ENCODE measurements at regions not wholly inside any gene's neighbourhood (a gene's known extent, or its start where the extent isn't known, plus 50 kb on each side); places are given as distances from the start of the nearest gene placed in this dataset.

DNA sequence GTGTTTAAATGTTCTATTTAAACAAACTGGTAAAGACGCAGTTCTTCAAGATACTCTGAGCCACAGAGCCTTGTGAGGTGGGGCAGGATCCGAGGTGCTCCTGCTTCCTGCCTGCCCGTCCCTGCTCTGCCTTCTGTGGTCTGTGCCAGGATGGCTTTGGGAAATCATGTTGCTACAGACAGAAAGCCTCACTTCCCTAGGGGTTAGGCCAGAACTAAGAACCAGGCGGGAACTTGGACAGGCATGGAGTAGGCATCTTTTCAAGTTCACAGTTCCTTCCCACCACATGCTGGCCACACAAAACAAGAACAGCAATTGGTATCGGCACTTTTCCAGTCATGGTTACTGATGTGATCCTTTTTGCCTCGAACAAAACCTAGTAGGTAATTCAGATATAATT, 67.7 kb upstream of the SPOCK1 start (continued):
- TF ChIP-seq, protein P1, sequence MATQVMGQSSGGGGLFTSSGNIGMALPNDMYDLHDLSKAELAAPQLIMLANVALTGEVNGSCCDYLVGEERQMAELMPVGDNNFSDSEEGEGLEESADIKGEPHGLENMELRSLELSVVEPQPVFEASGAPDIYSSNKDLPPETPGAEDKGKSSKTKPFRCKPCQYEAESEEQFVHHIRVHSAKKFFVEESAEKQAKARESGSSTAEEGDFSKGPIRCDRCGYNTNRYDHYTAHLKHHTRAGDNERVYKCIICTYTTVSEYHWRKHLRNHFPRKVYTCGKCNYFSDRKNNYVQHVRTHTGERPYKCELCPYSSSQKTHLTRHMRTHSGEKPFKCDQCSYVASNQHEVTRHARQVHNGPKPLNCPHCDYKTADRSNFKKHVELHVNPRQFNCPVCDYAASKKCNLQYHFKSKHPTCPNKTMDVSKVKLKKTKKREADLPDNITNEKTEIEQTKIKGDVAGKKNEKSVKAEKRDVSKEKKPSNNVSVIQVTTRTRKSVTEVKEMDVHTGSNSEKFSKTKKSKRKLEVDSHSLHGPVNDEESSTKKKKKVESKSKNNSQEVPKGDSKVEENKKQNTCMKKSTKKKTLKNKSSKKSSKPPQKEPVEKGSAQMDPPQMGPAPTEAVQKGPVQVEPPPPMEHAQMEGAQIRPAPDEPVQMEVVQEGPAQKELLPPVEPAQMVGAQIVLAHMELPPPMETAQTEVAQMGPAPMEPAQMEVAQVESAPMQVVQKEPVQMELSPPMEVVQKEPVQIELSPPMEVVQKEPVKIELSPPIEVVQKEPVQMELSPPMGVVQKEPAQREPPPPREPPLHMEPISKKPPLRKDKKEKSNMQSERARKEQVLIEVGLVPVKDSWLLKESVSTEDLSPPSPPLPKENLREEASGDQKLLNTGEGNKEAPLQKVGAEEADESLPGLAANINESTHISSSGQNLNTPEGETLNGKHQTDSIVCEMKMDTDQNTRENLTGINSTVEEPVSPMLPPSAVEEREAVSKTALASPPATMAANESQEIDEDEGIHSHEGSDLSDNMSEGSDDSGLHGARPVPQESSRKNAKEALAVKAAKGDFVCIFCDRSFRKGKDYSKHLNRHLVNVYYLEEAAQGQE (IDR thresholded peaks at IDR 0.05; ENCODE audit: unreplicated experiment): no peak
- TF ChIP-seq ZNF331 (CRISPR knock-in tag; IDR thresholded peaks at IDR 0.05; ENCODE audit: low read depth) (no peak), JUNB (IDR thresholded peaks at IDR 0.05; ENCODE audit: unreplicated experiment) (no peak), EZH2 (IDR thresholded peaks at IDR 0.05; ENCODE audit: low read depth, unreplicated experiment) (no peak), NANOG (IDR thresholded peaks at IDR 0.05; ENCODE audit: borderline replicate concordance) (no peak), CREB1 (CRISPR knock-in tag; IDR thresholded peaks at IDR 0.05; ENCODE audit: low read depth) (no peak)

DNA sequence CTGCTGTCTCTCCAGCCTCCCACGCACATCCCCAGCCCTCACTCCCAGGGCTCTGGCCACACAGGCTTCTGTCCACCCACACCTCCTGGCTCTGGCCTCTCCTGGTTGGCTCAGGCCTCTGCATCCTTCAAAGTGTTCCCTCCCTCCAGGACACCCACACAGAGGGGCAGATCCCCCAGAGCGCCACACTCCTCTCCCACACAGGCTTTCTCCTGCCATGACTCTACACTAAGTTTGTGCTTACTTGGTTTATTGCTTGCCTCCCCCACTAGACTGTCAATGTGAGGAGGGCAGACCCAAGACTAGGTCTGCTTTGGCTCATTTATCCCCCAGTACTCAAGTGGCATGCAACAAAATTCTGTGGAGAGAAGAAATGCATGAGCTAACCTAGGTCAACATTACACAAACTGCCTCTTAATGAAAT, 67.0 kb upstream of the SPOCK1 start:
- H3K27ac Mint-ChIP-seq: peak overlapping the region; percentile 61; the same call in 1 of the 2 replicates
- Histone ChIP-seq H3K27me3 (ENCODE audit: insufficient read depth) (no peaks in the 10 kb centered on the region), H4K20me1 (replicated peaks; ENCODE audit: insufficient read depth) (no peaks in the 10 kb centered on the region; the same call in 1 of the 2 replicates), H3K79me2 (replicated peaks; ENCODE audit: insufficient read depth) (no peaks in the 10 kb centered on the region), H3K4me1 (ENCODE audit: insufficient read depth) (peaks cover 7% of the 10 kb centered on the region; the same call in 1 of the 2 replicates), H3K36me3 (ENCODE audit: insufficient read depth) (no peaks in the 10 kb centered on the region), H3K4me3 (no peak overlapping the region), H3F3A (replicated peaks; ENCODE audit: low read depth) (no peaks in the 10 kb centered on the region), H3K4me2 (no peak overlapping the region), H2AFZ (no peak overlapping the region), H3K27ac (ENCODE audit: low read depth) (no peak overlapping the region), H3K9me2 (ENCODE audit: insufficient read depth) (no peaks in the 10 kb centered on the region)
- DNase-seq (ENCODE audit: low spot score): no peak
- H3K4me3 Mint-ChIP-seq: no peak overlapping the region
- H3K36me3 Mint-ChIP-seq (ENCODE audit: low read depth): no peaks in the 10 kb centered on the region
- peak; percentile 46; the same call in 2 of the 3 replicates for ATAC-seq
- peaks cover 8% of the 10 kb centered on the region; the same call in 2 of the 3 replicates for H3K4me1 Mint-ChIP-seq
- H3K27me3 Mint-ChIP-seq (ENCODE audit: insufficient read depth, low read depth, poor library complexity): peaks cover 11% of the 10 kb centered on the region
- TF ChIP-seq JUNB (IDR thresholded peaks at IDR 0.05; ENCODE audit: unreplicated experiment): no peak
- no peak for TF ChIP-seq NANOG (IDR thresholded peaks at IDR 0.05; ENCODE audit: borderline replicate concordance)
- TF ChIP-seq EZH2phosphoT487 (IDR thresholded peaks at IDR 0.05; ENCODE audit: unreplicated experiment): no peak
- no peak for TF ChIP-seq STAT1 (IDR thresholded peaks at IDR 0.05; ENCODE audit: unreplicated experiment)
- no peak for TF ChIP-seq ZNF462 (CRISPR knock-in tag; IDR thresholded peaks at IDR 0.05)
- TF ChIP-seq ZNF331 (CRISPR knock-in tag; IDR thresholded peaks at IDR 0.05; ENCODE audit: low read depth): no peak
- H3K9me3 Mint-ChIP-seq: no peaks in the 10 kb centered on the region
